ENCODE measurements at regions not wholly inside any gene's neighbourhood (a gene's known extent, or its start where the extent isn't known, plus 50 kb on each side); places are given as distances from the start of the nearest gene placed in this dataset.

GRCh38 chr7:49112222-49112621 is 187.9 kb downstream of the CDC14C start:
- TF ChIP-seq POLR2A (IDR thresholded peaks at IDR 0.05), result no peak
- no peak for TF ChIP-seq CTCF (IDR thresholded peaks at IDR 0.05)
